CD4-positive, alpha-beta T cell treated with Interferon gamma for 1 hour (primary cell): ENCODE measurements at regions not wholly inside any gene's neighbourhood (a gene's known extent, or its start where the extent isn't known, plus 50 kb on each side); places are given as distances from the start of the nearest gene placed in this dataset.
"Not testable (repeated sequence)": the region's sequence is repeated elsewhere in the genome, so short reads cannot be mapped to it uniquely, and the experiment has no call there.

Experiments used
- DNase-seq: peaks from one replicate; pipeline ENCODE4 v3.0.0-alpha.2; 2020

DNA sequence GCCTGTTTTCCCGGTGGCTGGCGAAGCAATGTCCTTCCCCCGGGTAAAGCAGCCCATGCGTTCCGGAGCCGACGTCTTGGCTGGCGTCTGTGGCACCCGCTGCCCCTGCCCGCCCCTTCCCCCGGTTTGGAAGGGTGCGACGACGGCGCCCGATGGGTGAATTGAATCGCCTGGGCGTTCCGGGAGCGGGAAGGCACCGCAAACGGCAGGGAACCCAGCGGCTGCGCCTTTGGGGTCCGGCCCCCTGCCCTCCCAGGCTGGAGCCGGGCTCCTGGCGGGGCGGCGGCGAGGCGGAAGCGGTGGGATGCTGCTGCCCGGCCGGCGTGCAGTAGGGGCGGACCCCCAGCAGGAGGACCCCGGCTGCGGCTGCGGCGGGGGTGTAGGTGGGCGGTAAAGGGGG lies 123.6 kb upstream of the RHOU start:
- DNase-seq, result not testable (repeated sequence)

DNA sequence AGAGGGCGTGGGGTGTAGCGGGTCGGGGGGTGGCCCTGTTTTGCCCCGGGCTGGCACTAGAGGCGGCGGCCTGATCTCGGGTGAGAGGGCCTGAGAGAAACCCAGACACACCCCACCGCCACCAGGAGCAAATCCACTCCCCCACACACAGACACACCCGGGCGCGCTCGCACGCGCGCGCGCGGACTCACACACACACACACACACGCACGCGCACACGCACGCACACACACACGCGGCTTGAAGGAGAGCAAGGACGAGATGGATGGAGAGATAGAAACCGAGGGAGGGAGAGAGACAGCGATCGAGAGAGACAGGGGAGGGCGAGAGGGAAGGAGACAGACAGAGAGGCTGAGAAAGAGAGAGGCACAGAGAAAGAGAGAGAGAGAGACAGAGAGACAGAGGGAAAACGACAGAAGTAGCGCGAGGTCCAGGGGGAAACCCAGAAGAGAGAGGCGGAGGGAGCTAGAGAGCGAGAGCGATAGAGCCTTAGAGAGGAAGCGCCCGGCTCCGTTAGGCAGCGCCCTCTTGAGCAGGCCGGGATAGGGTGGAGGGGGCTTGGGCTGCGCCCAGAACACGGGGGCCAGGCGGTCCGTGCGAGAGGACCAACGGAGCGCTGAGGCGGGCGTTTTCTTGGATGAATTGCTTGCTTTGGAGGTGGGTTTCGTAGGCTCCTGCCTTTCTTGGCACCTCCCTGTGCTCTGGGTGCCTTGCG lies 113.1 kb upstream of the RHOU start:
- not testable (repeated sequence) for DNase-seq

DNA sequence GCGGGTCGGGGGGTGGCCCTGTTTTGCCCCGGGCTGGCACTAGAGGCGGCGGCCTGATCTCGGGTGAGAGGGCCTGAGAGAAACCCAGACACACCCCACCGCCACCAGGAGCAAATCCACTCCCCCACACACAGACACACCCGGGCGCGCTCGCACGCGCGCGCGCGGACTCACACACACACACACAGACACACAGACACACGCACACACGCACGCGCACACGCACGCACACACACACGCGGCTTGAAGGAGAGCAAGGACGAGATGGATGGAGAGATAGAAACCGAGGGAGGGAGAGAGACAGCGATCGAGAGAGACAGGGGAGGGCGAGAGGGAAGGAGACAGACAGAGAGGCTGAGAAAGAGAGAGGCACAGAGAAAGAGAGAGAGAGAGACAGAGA lies 108.8 kb upstream of the RHOU start:
- DNase-seq, result not testable (repeated sequence)

DNA sequence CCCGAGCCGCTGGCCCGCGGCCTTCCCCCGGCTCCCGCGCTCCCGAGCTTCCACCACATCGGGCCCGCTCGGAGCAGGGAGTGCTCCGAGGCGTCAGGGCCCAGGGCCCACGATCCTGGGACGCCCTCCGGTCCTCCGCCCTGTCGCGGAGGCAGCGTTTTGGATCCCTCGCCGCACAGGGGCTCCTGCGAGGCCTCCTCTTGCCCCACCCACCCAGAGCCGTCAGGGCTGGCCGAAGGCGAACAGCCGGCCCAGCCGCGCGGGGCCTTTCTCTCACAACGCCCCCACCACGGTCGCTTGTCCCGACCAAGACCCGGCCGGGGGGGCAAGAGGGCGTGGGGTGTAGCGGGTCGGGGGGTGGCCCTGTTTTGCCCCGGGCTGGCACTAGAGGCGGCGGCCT lies 102.4 kb upstream of the RHOU start:
- DNase-seq, result not testable (repeated sequence)

DNA sequence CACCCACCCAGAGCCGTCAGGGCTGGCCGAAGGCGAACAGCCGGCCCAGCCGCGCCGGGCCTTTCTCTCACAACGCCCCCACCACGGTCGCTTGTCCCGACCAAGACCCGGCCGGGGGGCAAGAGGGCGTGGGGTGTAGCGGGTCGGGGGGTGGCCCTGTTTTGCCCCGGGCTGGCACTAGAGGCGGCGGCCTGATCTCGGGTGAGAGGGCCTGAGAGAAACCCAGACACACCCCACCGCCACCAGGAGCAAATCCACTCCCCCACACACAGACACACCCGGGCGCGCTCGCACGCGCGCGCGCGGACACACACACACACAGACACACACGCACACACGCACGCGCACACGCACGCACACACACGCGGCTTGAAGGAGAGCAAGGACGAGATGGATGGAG lies 100.0 kb upstream of the RHOU start:
- peak; percentile 72 for DNase-seq

DNA sequence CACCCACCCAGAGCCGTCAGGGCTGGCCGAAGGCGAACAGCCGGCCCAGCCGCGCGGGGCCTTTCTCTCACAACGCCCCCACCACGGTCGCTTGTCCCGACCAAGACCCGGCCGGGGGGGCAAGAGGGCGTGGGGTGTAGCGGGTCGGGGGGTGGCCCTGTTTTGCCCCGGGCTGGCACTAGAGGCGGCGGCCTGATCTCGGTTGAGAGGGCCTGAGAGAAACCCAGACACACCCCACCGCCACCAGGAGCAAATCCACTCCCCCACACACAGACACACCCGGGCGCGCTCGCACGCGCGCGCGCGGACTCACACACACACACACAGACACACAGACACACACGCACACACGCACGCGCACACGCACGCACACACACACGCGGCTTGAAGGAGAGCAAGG lies 97.8 kb upstream of the RHOU start:
- not testable (repeated sequence) for DNase-seq

DNA sequence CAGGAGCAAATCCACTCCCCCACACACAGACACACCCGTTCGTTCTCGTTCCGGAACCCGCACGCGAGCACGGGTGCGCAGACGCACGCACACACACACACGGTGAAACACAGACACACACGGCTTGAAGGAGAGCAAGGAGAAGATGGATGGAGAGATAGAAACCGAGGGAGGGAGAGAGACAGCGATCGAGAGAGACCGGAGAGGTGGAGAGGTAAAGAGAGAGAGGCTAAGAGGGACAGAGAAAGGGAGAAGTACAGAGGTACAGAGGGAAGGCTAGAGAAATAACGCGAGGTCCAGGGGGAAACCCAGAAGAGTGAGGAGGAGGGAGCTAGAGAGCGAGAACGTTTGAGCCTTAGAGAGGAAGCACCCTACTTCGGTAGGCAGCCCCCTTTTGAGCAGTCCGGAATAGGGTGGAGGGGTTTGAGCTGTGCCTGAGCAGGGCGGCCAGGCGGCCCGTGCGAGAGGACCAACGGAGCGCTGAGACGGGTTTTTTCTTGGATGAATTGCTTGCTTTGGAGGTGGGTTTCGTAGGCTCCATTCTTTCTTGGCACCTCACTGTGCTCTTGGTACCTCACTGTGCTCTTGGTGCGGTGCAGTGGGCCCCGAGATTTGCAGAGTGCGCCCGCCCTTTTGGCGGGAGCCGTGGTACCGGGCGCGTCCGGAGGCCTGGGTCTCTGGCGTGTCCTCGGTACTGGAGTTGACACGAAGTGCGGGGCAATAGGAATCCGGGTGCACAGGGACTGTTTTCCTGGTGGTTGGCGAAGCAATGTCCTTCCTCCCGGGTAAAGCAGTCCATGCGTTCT lies 88.4 kb upstream of the RHOU start:
- peak; percentile 52 for DNase-seq

DNA sequence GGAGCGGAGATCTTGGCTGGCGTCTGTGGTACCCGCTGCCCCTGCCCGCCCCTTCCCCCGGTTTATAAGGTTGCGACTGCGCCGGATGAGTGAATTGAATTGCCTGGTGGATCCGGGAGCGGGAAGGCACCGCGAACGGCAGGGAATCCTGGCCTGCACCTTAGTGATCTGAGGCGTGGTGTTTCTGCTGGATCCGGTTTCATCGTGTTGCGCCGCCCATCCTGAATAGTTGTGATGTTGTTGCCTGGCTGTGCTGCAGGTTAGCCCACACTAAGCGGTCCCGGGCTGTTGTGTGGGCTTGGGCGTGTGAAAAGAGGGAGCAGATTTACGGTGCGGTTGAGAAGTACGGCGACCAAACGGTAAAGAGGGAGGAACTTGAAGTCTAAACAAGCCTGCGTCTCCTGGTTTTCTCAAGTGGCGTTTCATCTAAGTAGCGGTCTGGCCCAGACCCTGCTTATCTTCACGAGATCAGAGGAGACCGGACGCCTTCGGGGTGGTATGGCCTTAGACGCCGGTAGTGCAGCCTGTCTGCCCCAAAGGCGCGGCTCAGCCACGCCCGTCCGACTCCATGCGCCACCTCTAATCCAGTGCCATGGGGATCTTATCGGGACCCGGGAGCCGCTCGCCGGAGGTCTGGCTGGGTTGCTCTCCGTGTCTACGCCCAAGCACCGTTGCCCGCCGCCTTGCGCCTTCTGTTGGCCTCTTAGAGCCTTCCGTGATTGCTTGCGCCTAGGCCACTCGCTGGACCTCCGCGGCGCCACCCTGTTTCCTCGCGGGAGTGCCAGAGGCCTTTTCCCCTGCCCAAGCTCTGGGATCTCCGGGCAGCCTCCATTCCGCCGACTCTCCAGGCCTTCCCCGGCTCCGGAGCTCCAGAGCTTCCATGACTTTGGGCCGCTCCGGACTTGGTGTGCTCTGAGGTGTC lies 87.5 kb upstream of the RHOU start:
- DNase-seq, result no peak

DNA sequence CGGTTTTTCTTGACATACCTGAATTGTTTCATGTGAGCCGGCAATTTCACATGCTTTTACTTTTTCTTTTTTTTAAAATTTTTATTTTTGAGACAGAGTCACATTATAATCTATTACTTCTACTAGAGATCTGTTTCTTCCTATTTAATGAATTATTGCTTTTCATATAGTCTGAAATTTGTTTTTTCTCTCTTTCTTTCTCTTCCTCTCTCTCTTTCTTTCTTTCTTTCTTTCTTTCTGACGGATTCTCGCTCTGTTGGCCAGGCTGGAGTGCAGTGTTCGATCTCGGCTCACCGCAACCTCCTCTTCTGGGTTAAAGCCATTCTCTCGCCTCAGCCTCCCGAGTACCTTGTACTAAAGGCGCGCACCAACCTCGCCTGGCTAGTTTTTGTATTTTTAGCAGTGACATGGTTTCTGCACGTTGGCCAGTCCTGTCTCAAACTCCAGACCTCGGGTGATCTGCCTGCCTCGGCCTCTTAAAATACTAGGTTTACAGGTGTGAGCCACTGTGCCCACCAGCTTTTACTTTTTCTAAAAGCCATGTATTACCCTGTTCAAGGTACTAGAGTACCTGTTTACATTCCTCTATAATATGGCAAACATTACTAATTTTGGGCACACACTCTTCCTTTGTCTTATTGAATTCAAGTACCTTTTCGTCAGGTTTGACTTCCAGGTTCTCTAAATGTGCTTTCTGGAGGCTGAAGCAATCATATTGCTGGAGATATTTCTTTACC lies 86.5 kb upstream of the RHOU start:
- DNase-seq, result no peak

DNA sequence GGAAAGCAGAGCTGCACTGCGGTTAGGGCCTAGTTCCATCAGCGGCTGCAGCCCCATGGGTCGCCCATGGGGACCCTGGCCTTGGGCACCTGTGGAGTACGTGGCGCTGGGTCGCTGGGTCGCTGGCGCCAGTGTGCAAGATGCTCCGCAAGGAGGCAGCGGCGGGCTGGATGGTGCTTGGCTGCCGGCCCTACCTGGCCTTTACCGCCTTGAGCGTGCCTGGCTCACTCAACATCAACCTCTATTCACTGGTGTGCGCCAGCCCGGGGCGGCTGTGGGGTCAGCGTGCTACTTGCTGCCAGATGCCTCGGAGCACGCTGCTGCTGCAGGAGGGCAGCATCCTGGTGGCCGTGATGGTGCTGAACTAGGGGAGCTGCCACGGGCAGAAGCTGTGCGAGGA lies 85.1 kb upstream of the RHOU start:
- no peak for DNase-seq

DNA sequence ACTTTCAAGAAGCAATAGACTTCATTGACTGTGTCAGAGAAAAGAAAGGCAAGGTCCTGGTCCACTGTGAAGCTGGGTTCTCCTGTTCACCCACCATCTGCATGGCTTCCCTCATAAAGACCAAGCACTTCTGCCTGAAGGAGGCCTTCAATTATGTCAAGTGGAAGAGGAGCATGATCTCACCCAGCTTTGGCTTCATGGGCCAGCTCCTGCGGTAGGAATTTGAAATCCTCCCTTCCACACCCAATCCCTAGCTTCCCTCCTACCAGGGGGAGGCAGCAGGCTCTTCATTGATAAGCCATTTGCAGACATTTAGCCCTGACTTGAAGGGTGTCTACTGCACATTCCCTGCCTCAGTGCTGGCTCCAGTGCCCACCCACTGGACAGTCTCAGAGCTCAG lies 84.3 kb upstream of the RHOU start:
- no peak for DNase-seq

DNA sequence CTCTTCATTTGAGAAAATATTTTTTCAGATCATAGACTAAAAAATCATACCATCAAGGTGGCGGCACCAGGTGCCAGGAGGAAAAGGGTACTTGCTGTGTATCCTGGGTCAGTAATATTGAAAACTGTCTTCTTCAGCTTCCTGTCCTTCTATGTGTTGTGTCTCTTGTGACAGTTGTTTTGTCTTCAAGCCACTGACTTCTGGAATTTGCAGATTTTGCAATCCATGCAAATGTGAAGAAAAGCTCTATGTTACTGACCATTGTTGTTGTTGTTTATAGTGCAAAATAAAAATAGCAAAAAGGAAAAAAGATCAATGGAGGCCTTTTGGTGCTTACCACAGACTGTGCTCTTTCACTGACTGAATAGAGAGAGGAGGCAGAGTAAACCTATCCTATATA lies 83.2 kb upstream of the RHOU start:
- no peak for DNase-seq

DNA sequence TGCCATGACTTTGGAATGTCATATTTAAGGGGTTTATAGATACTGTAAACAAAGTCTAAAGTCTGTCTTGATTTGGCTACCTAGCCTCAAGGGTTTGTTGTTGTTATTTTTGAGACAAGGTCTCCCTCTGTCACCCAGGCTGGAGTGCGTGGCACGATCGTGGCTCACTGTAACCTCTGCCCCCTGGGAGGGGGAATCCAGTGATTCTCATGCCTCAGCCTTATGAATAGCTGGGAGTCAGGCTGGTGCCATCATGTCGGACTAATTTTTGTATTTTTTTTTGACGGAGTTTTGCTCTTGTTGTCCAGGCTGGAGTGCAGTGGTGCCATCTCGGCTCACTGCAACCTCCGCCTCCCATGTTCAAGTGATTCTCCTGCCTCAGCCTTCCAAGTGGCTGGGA lies 82.2 kb upstream of the RHOU start:
- not testable (repeated sequence) for DNase-seq

DNA sequence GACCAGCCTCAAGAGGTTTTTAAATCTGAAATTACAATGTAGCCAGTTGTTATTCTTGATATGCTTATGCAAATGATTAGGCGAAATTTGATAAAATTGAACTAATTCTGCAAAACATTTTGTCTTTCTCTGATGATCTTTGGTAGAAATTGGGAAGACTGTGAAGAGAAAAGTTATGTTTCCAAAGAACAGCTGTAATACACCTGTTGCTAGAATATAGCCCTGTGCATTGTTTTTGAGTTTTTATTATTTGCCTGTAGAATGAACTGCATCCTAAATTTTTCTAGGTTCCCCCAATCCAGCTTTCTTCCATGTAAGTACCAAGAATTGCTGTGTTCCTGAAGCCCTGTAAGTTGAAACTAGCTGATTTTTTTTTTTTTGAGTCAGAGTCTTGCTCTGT lies 81.5 kb upstream of the RHOU start:
- no peak for DNase-seq

DNA sequence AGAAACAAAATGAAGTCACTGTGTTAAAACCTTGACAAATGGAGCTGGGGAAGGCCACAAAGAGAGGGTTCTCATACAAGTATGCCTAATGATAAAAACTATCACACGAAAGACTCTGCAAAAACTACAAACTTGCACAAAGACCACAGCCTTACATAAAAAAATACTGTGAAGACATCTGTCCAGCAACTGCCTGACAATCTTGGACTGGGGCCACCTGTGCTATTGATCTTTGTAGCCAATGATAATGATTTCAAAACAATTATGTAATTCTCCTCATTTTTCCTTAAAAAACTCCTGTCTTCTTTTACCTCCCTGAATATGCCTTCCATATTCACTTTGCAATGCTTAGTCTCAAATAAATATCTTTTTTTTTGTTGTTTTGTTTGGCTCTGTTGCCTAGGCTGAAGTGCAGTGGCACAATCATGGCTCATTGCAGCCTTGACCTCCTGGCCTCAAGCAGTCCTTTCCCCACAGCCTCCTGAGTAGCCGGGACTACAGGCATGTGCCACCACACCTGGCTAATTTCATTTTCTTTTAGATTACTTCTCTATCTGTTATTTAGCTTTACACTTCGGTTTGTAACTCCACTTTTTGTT lies 79.4 kb upstream of the RHOU start:
- DNase-seq, result no peak

DNA sequence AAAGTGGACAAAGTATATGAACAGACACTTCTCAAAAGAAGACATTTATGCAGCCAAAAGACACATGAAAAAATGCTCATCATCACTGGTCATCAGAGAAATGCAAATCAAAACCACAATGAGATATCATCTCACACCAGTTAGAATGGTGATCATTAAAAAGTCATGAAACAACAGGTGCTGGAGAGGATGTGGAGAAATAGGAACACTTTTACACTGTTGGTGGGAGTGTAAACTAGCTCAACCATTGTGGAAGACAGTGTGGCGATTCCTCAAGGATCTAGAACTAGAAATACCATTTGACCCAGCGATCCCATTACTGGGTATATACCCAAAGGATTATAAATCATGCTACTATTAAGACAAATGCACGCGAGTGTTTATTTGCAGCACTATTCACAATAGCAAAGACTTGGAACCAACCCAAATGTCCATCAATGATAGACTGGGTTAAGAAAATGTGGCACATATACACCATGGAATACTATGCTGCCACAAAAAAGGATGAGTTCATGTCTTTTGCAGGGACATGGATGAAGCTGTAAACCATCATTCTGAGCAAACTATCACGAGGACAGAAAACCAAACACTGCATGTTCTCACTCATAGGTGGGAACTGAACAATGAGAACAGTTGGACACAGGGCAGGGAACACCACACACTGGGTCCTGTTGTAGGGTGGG lies 73.1 kb upstream of the RHOU start:
- not testable (repeated sequence) for DNase-seq

DNA sequence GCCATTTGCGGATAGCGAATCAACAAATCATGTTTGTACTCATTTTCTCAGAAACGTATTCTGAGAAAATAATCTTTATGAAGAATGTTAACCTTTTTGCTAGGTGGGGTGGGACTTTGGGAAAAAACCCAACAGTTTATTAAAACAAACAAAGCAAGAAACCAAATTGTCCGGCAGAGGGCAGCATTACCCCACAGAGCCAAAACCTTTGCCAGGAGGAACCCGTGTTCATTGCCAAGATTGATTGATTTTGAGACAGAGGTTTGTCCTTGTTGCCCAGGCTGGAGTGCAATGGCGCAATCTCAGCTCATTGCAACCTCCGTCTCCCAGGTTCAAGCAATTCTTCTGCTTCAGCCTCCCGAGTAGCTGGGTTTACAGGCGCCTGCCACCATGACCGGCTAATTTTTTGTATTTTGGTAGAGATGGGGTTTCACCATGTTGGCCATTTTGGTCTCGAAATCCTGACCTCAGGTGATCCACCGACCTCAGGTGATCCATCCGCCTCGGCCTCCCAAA lies 70.8 kb upstream of the RHOU start:
- peak; percentile 54 for DNase-seq

DNA sequence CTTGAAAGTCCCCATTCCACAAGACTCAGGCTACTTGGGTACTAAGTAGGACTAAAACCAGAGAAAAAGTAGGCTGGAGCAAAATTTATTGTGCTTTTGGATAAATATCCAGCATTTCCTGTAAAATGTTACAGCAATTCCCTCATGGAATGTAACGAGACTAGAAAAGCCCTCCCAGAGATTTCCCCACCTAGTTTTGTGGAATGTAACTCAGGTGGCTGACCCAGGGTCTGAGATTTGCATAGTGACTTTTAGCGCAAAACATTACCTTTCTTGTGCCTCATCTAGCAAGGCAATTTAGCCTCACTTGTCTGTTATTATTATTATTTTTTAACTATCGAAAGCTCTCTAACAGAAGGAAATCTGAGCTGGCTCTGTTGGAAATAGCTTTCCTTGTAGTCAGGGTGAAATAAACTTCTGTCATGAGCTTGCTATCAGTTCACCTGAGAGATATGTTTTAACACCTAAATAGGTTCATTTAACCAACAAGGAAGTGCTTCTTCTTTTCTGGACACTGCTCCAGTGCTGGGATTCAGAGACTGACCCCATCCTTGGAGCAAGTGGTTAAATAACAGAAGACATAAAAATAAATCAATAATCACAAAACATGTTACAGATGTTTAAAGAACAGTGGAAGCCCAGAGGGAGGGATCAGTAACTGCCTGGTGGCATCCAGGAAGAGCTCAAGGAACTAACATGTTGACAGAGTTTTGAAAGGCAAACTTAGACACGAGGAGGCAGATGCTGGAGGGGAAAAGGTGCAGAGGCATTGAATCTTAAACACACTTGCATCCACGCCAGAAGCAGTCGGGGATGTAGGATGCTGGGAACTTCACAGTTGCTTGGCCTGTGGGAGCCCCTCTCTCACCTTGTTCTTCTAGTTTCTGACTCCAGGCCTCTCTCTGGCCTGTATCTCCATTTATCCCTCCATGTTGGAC lies 68.3 kb upstream of the RHOU start:
- no peak for DNase-seq

DNA sequence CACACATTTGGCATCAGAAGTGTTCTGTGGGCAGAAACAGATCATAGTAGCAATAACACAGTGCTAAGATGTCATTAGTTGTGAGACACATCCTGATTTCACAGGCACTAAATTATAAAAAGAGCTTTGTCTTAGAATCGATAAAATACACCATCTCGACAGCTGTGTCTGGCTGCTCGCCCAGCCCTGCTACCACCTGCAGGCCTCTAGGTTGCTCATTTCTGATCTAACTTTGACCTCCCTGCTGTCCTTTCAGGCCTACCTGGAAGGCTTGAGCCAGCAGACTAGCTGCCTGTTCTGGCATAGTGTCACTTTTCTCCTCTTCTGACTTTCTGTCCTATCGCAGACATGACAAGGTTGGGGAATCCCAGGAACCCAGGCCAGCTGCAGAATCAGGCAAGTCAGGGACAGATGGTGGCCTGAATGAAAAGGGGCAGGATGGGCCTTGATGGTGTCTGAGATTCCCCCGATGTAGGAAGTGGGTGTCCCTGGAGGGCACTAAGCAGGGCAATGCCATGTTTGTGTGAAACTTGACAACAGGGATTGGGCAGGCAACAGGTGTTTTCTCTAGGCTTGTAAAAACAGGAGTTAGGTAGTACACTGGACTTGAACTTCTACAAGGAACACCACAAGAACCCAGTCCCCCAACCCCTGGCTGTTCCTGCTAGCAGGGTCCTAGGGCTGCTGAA lies 66.6 kb upstream of the RHOU start:
- no peak for DNase-seq

DNA sequence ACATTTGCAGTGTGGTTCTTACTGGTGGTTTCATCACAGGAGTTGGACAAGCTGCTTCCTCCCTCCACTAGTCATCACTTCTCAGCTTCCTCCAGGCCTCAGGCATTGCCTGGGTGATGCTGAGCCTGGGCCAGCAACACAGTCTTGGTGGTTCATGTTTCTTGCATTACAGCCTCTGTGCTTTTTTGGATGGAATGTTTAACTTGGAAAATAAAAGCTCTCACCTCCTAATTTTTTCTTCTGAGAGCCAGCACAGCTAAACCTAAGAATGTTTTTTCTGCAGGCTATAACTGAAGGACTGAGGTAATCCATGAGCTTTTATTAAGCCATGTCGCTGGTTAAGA lies 66.1 kb upstream of the RHOU start:
- no peak for DNase-seq
